ENCODE measurements at regions not wholly inside any gene's neighbourhood (a gene's known extent, or its start where the extent isn't known, plus 50 kb on each side); places are given as distances from the start of the nearest gene placed in this dataset.

- H3K9me3 Mint-ChIP-seq: no peaks in the 10 kb centered on the region
- peaks cover 41% of the 10 kb centered on the region for H3K27me3 Mint-ChIP-seq (ENCODE audit: low read depth)
- H3K4me3 Mint-ChIP-seq: no peak overlapping the region
- no peaks in the 10 kb centered on the region for H3K36me3 Mint-ChIP-seq
- DNase-seq (ENCODE audit: low spot score in 2 of 2, unreplicated experiment in 2 of 2): no peak
- no peak overlapping the region for H3K27ac Mint-ChIP-seq
- TF ChIP-seq, protein P1, sequence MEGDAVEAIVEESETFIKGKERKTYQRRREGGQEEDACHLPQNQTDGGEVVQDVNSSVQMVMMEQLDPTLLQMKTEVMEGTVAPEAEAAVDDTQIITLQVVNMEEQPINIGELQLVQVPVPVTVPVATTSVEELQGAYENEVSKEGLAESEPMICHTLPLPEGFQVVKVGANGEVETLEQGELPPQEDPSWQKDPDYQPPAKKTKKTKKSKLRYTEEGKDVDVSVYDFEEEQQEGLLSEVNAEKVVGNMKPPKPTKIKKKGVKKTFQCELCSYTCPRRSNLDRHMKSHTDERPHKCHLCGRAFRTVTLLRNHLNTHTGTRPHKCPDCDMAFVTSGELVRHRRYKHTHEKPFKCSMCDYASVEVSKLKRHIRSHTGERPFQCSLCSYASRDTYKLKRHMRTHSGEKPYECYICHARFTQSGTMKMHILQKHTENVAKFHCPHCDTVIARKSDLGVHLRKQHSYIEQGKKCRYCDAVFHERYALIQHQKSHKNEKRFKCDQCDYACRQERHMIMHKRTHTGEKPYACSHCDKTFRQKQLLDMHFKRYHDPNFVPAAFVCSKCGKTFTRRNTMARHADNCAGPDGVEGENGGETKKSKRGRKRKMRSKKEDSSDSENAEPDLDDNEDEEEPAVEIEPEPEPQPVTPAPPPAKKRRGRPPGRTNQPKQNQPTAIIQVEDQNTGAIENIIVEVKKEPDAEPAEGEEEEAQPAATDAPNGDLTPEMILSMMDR (IDR thresholded peaks at IDR 0.05; ENCODE audit: unreplicated experiment): no peak
- no peaks in the 10 kb centered on the region for H3K4me1 Mint-ChIP-seq
Measured at GRCh38 chr4:3860913-3861636, 94.9 kb downstream of the ADRA2C start.

GRCh38 chr4:3861720-3862639 lies 95.8 kb downstream of the ADRA2C start:
- Mint-ChIP-seq H3K4me3 (no peak overlapping the region), H3K27me3 (ENCODE audit: low read depth) (peaks cover 33% of the 10 kb centered on the region), H3K36me3 (no peaks in the 10 kb centered on the region), H3K27ac (no peak overlapping the region), H3K4me1 (no peaks in the 10 kb centered on the region), H3K9me3 (no peaks in the 10 kb centered on the region)
- no peak for DNase-seq (ENCODE audit: low spot score in 2 of 2, unreplicated experiment in 2 of 2)
- TF ChIP-seq, protein P1 (IDR thresholded peaks at IDR 0.05; ENCODE audit: unreplicated experiment): no peak

GRCh38 chr4:3862640-3863420 lies 96.6 kb downstream of the ADRA2C start:
- H3K36me3 Mint-ChIP-seq: no peaks in the 10 kb centered on the region
- no peaks in the 10 kb centered on the region for H3K4me1 Mint-ChIP-seq
- no peak overlapping the region for H3K27ac Mint-ChIP-seq
- H3K4me3 Mint-ChIP-seq: no peak overlapping the region
- H3K9me3 Mint-ChIP-seq: no peaks in the 10 kb centered on the region
- TF ChIP-seq, protein P1 (IDR thresholded peaks at IDR 0.05; ENCODE audit: unreplicated experiment): no peak
- no peak for DNase-seq (ENCODE audit: low spot score in 2 of 2, unreplicated experiment in 2 of 2)
- peaks cover 32% of the 10 kb centered on the region for H3K27me3 Mint-ChIP-seq (ENCODE audit: low read depth)

DNA sequence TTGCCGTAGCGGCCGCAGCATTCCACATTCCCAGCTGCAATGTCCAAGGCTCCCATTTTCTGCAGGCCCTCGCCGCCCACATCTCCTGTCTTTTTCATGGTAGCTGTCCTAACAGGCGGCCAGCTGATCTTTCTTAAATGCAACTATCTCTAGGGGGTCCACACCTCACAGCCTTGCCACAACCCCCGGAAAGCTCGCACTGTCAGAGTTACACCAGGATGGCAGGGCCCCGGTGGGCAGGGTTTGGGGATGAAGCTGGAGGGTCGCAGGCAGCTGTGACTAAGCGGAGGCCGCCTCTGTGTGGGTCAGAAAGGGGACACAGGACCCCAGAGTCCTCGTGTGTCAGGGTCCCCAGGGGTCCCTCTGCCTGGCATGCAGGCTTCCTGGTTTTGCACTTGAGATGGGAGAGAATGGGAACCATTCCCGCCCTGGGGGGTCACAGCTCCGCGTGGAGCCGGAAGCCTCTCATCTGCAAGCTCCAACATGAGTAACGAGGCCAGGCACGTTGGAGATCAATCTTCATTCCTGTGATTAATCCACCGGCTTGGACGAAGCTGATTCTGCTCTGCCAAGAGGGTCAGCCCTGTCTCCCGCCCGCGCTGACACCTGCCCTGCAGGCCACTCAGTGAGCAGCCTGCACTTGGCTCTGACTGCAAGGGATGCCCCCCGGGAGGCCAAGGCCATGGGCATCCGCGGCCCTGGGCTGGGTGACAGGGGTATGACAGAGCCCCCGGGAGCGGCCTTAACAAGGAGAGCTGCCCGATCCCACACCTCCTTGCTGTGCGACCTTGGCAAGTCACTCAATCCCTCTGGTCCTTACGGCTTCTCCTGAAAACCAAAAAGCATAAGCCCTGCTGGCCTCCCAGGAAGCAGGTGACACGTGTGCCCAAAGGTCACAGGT lies 97.9 kb downstream of the ADRA2C start:
- DNase-seq (ENCODE audit: low spot score in 2 of 2, unreplicated experiment in 2 of 2): peak in 1 of 2 experiments; percentile 14
- H3K4me3 Mint-ChIP-seq: no peak overlapping the region

More for the DNA sequence above, 97.9 kb downstream of the ADRA2C start:
- TF ChIP-seq, protein P1 (IDR thresholded peaks at IDR 0.05; ENCODE audit: unreplicated experiment): no peak
- no peaks in the 10 kb centered on the region for H3K36me3 Mint-ChIP-seq
- peaks cover 39% of the 10 kb centered on the region for H3K27me3 Mint-ChIP-seq (ENCODE audit: low read depth)
- no peak overlapping the region for H3K27ac Mint-ChIP-seq
- no peaks in the 10 kb centered on the region for H3K4me1 Mint-ChIP-seq
- H3K9me3 Mint-ChIP-seq: no peaks in the 10 kb centered on the region

Measured in mesothelial cell of epicardium (in vitro differentiated cells).